NCI-H2107 (cell line): ENCODE measurements at regions not wholly inside any gene's neighbourhood (a gene's known extent, or its start where the extent isn't known, plus 50 kb on each side); places are given as distances from the start of the nearest gene placed in this dataset.

Experiments used
- DNase-seq: peaks from one replicate; lab custom pipeline; 2025; lab: John Stamatoyannopoulos, UW

GRCh38 chr4:135316266-135316779 is 1114.7 kb upstream of the PABPC4L start:
- no peak for DNase-seq

- DNase-seq: no peak
Measured at GRCh38 chr4:135290136-135290535, 1088.5 kb upstream of the PABPC4L start.

- no peak for DNase-seq
Measured at GRCh38 chr4:135283934-135284333, 1082.3 kb upstream of the PABPC4L start.

GRCh38 chr4:135282676-135283075 is 1081.1 kb upstream of the PABPC4L start:
- no peak for DNase-seq

GRCh38 chr4:135281230-135281629 is 1079.6 kb upstream of the PABPC4L start:
- no peak for DNase-seq

- no peak for DNase-seq
Measured at GRCh38 chr4:135277980-135278315, 1076.4 kb upstream of the PABPC4L start.

- DNase-seq: no peak
Measured at GRCh38 chr4:135277068-135277979, 1075.7 kb upstream of the PABPC4L start.

GRCh38 chr4:135274416-135274815 is 1072.8 kb upstream of the PABPC4L start:
- DNase-seq: no peak

GRCh38 chr4:135269125-135269890 is 1067.7 kb upstream of the PABPC4L start:
- no peak for DNase-seq

GRCh38 chr4:135268369-135268768 is 1066.8 kb upstream of the PABPC4L start:
- DNase-seq: no peak

- DNase-seq: no peak
Measured at GRCh38 chr4:135267148-135267865, 1065.7 kb upstream of the PABPC4L start.

- DNase-seq: no peak
Measured at GRCh38 chr4:135256111-135256510, 1054.5 kb upstream of the PABPC4L start.

- DNase-seq: no peak
Measured at GRCh38 chr4:135250040-135250439, 1048.5 kb upstream of the PABPC4L start.

GRCh38 chr4:135249024-135249423 is 1047.4 kb upstream of the PABPC4L start:
- DNase-seq: no peak

- no peak for DNase-seq
Measured at GRCh38 chr4:135244696-135245095, 1043.1 kb upstream of the PABPC4L start.

- DNase-seq: no peak
Measured at GRCh38 chr4:135244056-135244455, 1042.5 kb upstream of the PABPC4L start.

GRCh38 chr4:135240796-135241195 is 1039.2 kb upstream of the PABPC4L start:
- no peak for DNase-seq

- no peak for DNase-seq
Measured at GRCh38 chr4:135239964-135240363, 1038.4 kb upstream of the PABPC4L start.

- DNase-seq: no peak
Measured at GRCh38 chr4:135238940-135239339, 1037.4 kb upstream of the PABPC4L start.

- no peak for DNase-seq
Measured at GRCh38 chr4:135236048-135236447, 1034.5 kb upstream of the PABPC4L start.

GRCh38 chr4:135227842-135228241 is 1026.3 kb upstream of the PABPC4L start:
- DNase-seq: no peak

- DNase-seq: no peak
Measured at GRCh38 chr4:135225551-135225950, 1024.0 kb upstream of the PABPC4L start.
